Nephron (organoid): ENCODE measurements at regions not wholly inside any gene's neighbourhood (a gene's known extent, or its start where the extent isn't known, plus 50 kb on each side); places are given as distances from the start of the nearest gene placed in this dataset.
A peak's percentile ranks its signal among the peaks of the same experiment; 100 is the strongest.

ENCODE experiments used
- H3K27ac Mint-ChIP-seq, 3 experiments: 2 replicates each; pipeline ENCODE4 v1.8.0; 2020; ENCODE audit warnings: mixed read lengths in 3 of 3, mild to moderate bottlenecking in 2 of 3, moderate library complexity in 1 of 3
- H3K27me3 Mint-ChIP-seq: 2 replicates; pipeline ENCODE4 v1.8.0; 2021; ENCODE audit warnings: low read depth, mild to moderate bottlenecking, moderate library complexity, mixed read lengths
- H3K36me3 Mint-ChIP-seq: 2 replicates; pipeline ENCODE4 v1.8.0; 2020; ENCODE audit warnings: low read depth, mixed read lengths
- H3K4me1 Mint-ChIP-seq: 2 replicates; pipeline ENCODE4 v1.8.0; 2020; ENCODE audit warnings: mixed read lengths
- H3K4me3 Mint-ChIP-seq, 3 experiments: 2 replicates each; pipeline ENCODE4 v1.8.0; 2020; ENCODE audit warnings: mild to moderate bottlenecking in 3 of 3, mixed read lengths in 3 of 3, moderate library complexity in 2 of 3
- H3K9me3 Mint-ChIP-seq: 2 replicates; pipeline ENCODE4 v1.8.0; 2020; ENCODE audit warnings: mixed read lengths
- TF ChIP-seq, protein P1 (sequence below), 3 experiments: fragments of 200-600 bp; sonication (generic); IDR thresholded peaks; one replicate each; pipeline ENCODE4 v1.5.0; 2021; ENCODE audit warnings: antibody characterized with exemption in 3 of 3; ENCODE audit not compliant: unreplicated experiment in 3 of 3

DNA sequence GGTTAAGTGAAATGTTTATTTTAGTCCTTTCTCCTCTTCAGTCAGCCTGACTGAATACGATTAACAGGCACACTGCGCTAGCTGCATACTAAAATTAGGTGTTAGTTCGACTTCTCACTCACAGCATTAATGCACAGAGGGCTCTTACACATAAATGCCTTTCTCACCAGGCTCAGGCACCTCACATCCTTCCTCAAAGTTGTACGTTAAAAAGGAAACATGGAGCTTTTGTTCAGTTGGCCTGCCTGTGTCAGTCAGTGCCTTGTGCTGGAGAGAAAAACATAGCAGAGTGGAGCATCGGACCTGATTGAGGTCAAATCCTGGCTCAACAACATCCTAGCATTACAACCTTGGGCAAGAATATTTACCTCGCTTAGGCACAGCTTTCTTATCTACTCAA, 236.0 kb upstream of the ZNF462 start:
- Mint-ChIP-seq H3K27ac (peak overlapping the region in 1 of 3 experiments; percentile 10), H3K9me3 (no peaks in the 10 kb centered on the region), H3K27me3 (no peaks in the 10 kb centered on the region), H3K4me1 (peaks cover 7% of the 10 kb centered on the region), H3K4me3 (no peak overlapping the region), H3K36me3 (no peaks in the 10 kb centered on the region)
- TF ChIP-seq, protein P1, sequence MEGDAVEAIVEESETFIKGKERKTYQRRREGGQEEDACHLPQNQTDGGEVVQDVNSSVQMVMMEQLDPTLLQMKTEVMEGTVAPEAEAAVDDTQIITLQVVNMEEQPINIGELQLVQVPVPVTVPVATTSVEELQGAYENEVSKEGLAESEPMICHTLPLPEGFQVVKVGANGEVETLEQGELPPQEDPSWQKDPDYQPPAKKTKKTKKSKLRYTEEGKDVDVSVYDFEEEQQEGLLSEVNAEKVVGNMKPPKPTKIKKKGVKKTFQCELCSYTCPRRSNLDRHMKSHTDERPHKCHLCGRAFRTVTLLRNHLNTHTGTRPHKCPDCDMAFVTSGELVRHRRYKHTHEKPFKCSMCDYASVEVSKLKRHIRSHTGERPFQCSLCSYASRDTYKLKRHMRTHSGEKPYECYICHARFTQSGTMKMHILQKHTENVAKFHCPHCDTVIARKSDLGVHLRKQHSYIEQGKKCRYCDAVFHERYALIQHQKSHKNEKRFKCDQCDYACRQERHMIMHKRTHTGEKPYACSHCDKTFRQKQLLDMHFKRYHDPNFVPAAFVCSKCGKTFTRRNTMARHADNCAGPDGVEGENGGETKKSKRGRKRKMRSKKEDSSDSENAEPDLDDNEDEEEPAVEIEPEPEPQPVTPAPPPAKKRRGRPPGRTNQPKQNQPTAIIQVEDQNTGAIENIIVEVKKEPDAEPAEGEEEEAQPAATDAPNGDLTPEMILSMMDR (IDR thresholded peaks at IDR 0.05; ENCODE audit: unreplicated experiment in 3 of 3): no peak

DNA sequence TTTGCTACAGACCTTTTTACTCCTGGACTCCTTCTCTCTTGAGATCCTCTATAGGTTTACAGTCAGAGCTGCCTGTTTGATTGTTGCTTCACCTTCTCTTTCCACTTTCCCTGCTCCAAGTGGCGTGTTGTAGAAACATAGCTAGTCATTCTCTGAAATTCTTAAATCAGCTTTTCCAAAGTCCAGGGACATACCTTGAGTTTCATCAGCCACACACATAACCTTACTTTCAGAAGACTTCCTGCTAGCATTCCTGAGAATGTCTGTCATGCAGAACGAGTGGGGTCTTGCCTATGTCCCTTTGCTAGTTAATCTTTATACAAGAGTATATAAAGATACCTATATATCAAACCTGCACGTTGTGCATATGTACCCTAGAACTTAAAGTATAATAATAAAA, 230.3 kb upstream of the ZNF462 start:
- H3K4me1 Mint-ChIP-seq: peaks cover 4% of the 10 kb centered on the region

DNA sequence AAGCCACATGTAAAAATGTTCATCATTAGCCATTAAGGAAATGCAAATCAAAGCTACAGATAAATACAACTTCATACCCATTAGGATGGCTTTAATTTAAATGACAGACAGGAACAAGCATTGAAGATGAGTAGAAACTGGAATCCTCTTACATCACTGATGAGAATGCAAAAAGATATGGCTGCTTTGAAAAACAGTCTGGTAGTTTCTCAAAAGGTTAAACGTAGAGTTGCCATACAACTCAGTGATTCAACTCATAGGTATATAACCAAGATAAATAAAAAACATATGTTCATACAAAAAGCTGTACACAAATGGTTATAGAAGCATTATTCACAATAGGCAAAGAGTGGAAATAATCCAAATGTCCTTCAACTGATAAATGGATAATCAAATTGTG, 228.8 kb upstream of the ZNF462 start:
- H3K36me3 Mint-ChIP-seq: no peaks in the 10 kb centered on the region
- H3K27me3 Mint-ChIP-seq: no peaks in the 10 kb centered on the region
- H3K4me1 Mint-ChIP-seq: peaks cover 17% of the 10 kb centered on the region
- H3K4me3 Mint-ChIP-seq: no peak overlapping the region
- no peak overlapping the region for H3K27ac Mint-ChIP-seq
- no peaks in the 10 kb centered on the region for H3K9me3 Mint-ChIP-seq
- TF ChIP-seq, protein P1 (IDR thresholded peaks at IDR 0.05; ENCODE audit: unreplicated experiment in 3 of 3): no peak

More for the DNA sequence above, 230.3 kb upstream of the ZNF462 start:
- TF ChIP-seq, protein P1 (IDR thresholded peaks at IDR 0.05; ENCODE audit: unreplicated experiment in 3 of 3): no peak
- Mint-ChIP-seq H3K36me3 (no peaks in the 10 kb centered on the region), H3K27ac (peak overlapping the region in 1 of 3 experiments; percentile 75), H3K27me3 (no peaks in the 10 kb centered on the region), H3K4me3 (no peak overlapping the region), H3K9me3 (no peaks in the 10 kb centered on the region)

DNA sequence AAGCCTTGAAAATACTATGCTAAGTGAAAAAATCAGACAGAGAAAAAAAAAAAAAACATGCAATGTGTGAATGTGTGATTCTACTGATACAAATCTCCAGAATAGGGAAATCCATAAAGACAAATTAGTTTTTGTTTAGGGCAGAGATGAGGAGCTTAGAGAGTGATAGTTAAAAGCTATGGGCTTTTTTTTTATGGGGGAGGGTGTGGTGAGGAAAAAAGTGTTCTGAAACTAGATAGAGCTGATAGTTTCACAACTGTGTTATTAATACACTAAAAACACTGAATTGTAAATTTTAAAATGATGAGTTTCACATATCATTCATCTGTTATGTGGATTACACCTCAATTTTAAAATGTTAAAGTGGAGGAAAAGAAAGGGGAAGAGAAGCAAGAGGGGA, 228.3 kb upstream of the ZNF462 start:
- H3K9me3 Mint-ChIP-seq: no peaks in the 10 kb centered on the region

DNA sequence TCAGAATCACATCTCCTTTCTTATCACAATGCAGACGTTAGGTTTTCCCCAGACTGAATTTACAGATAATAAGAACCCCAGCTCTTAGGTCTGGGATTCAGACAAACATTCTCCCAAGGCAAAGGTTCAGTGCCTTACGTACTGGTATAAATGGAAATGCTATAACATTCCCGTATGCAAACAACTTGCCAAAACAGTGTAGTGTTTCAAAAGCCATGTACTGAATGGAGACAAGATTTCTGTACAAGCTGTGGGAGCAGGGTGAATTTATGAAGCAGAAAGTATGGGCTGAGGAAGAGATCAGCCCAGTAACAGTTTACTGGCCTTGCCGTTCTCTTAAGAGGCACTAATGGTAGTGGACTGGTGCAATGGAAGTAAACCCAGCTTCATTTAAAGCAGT, 225.5 kb upstream of the ZNF462 start:
- Mint-ChIP-seq H3K4me1 (peaks cover 17% of the 10 kb centered on the region), H3K27me3 (no peaks in the 10 kb centered on the region)

More for the DNA sequence above, 228.3 kb upstream of the ZNF462 start:
- Mint-ChIP-seq H3K27me3 (no peaks in the 10 kb centered on the region), H3K4me3 (no peak overlapping the region), H3K27ac (no peak overlapping the region), H3K36me3 (no peaks in the 10 kb centered on the region), H3K4me1 (peaks cover 17% of the 10 kb centered on the region)
- TF ChIP-seq, protein P1 (IDR thresholded peaks at IDR 0.05; ENCODE audit: unreplicated experiment in 3 of 3): no peak

More for the DNA sequence above, 225.5 kb upstream of the ZNF462 start:
- TF ChIP-seq, protein P1 (IDR thresholded peaks at IDR 0.05; ENCODE audit: unreplicated experiment in 3 of 3): no peak
- Mint-ChIP-seq H3K36me3 (no peaks in the 10 kb centered on the region), H3K27ac (peak overlapping the region in 2 of 3 experiments; percentile 8 to 20), H3K9me3 (no peaks in the 10 kb centered on the region), H3K4me3 (no peak overlapping the region)
